EH (cell line): ENCODE measurements at regions not wholly inside any gene's neighbourhood (a gene's known extent, or its start where the extent isn't known, plus 50 kb on each side); places are given as distances from the start of the nearest gene placed in this dataset.

ENCODE experiments used
- DNase-seq: peaks from one replicate; pipeline ENCODE4 v3.0.0-alpha.2; 2015; ENCODE audit warnings: low read depth

DNA sequence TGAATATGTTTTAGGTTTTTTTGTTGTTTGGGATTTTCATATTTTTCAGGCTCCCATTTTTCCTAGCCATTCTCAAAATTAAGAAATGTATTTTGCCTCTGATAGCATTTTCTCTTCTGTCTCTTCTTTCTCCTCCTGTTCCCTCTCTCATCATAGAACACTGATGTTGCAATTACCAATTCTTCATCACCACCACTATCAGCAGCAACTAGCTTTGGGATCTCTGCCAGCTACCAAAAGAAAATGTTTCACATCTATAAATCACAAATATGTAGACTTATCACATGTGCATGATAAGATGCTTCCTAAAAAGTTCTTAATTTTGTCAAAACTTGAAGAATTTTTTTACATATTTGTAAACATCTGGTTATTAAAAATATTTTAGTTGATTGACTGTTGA lies 887.1 kb downstream of the MAT2B start:
- no peak for DNase-seq

DNA sequence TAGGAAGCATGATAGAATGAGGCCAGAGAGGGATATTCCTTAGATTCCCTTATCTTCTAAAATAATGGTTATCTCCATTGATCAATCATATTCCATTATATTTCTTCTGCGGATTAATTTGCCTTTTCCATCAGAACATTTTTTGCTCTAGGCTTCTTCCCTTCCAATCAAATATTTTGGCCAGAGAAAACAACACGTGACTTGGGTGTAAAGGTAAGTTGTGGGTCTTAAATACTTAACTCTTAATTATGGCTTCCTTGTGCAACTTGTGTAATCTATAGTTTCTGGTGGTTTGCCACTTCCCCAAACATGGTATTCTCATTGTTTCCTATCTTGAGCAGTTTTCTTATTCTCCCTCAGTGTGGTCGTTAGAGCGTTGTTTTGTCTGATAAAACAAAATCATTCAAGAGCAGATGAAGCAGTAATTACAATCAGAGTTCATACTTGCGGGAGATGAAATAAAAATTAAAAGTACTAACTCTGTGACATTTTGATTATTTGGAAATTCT lies 889.3 kb downstream of the MAT2B start:
- DNase-seq, result no peak

- no peak for DNase-seq
These were observed 907.1 kb downstream of the MAT2B start for GRCh38 chr5:164412531-164412930.

DNA sequence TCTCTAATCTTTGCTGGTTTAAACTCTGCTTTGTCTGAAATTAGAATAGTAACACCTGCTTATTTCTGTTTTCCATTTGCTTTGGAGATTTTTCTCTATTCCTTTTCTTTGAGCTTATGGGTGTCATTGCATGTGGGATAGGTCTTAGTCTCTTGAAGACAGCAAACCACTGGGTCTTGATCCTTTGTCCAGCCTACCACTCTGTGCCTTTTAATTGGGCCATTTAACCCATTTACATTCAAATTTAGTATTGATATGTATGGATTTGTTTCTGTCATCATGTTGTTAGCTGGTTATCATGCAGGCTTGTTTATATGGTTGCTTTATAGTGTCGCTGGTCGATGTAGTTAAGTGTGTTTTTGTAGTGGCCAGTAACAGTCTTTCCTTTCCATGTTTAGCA lies 914.7 kb downstream of the MAT2B start:
- no peak for DNase-seq

DNA sequence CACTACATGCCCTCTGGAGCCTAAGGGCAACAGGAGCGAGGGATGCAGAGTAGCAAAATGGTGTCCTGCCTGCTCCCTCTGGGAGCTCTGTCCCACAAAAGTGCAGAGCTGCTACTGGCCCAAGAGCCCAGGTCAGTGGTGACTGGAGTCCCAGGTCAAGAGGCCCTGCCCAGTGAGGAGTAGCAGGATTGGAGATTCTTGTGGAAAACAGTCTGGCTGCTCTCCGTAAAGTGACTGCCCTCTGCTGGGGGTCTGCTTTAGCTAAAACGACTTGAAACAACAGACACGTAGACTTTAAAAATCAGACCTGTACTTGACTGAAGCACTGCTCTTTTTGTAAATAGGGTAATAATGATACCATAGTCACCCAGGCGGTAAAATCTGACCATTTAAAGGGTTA lies 917.0 kb downstream of the MAT2B start:
- no peak for DNase-seq

- DNase-seq, result no peak
These were observed 926.4 kb downstream of the MAT2B start for GRCh38 chr5:164431634-164432304.

GRCh38 chr5:164433106-164433870 lies 927.9 kb downstream of the MAT2B start:
- no peak for DNase-seq

DNA sequence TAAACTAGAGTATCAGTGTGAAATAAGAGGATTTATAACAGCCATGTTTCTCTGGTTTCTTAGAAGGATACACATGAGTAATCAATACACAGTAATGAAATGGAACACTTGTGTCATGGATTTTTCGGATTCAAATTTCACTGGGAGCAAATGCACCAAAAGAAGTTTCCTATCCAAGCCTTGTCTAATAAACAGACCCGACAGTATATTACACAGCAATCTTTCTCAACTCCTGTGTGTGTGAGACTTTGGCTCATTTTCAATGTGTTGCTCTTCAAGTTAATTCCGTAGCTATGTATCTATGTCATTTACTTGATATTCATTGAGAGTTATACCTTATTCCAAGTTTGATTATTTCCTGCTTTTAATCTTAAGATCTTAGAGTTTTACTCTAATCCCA lies 930.2 kb downstream of the MAT2B start:
- DNase-seq, result no peak

GRCh38 chr5:164439799-164440198 lies 934.4 kb downstream of the MAT2B start:
- DNase-seq, result no peak

DNA sequence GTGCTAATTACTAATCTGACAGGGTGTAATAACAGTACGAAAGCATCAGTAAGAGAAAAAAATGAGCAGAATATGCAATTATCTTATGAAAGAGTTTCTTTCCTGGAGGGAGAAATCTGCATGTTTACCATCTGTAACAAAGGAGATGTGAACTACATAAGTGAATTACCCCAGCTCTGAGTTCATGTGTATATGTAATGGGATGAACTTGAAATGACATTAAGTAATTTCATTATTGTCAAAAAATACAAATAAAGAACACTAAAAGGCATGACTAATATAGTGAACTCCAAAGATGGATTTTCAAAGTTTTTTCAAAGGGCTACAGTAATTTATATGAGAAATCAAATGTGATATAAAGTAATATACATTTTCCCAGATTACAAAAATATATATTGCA lies 944.0 kb downstream of the MAT2B start:
- DNase-seq, result no peak

- DNase-seq, result no peak
These were observed 960.6 kb downstream of the MAT2B start for GRCh38 chr5:164466033-164466432.

DNA sequence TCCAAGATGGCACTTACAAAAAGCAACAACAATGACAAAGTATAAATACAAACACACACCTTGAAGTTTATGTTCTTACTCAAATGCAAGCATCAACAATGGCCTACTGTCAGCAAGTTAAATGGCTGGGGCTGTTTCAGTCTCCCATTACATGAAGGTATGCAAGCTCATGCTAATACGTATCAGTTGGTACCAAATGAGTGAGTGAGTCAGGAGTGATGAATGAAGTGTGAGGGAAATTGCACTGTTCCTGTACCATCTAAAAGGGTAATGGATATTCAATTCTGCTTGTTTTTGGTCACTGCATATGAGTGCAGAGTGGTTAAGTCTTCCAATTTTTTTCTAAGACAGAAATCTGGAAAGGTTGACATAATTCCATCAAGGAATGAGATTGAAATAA lies 964.9 kb downstream of the MAT2B start:
- DNase-seq, result no peak

DNA sequence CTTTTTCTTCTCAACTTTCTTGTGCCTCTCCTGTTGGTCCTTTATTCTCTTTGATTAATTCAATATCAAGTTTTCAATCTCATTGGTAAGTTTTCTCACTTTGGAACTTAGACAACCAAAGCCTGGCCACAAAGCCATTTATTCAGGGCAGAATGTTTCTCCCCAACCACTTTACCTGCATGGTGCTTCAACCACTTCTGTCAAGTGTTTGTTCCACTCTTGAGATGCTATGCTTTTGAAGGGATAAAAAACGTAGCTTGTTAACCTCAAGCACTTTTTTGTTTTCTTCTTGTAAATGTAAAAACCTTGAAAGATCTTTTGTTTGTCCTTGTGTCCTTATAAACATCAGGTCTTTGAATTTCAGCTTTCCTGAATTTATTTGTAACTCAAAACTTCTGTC lies 966.7 kb downstream of the MAT2B start:
- DNase-seq, result no peak

- no peak for DNase-seq
These were observed 970.0 kb downstream of the MAT2B start for GRCh38 chr5:164475339-164475977.

GRCh38 chr5:164481270-164481669 lies 975.9 kb downstream of the MAT2B start:
- no peak for DNase-seq

DNA sequence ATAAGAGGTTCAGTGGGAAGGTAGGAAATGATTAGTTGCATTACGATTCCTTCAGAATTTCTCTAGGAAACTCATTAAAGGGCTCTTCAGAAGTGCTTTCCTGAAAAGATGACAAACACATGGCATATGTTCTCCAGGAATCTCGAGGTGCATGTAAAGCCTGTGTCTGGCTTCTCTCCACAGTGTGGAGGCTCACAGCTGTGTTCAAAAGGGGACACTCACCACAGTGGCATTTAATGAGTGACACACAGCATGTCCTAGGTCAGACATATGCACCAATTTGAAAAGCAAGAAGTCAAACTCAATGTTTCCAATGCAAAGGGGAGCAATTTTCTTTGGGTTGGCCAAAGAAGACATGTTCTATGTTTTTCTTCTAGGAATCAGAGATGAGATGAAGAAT lies 976.9 kb downstream of the MAT2B start:
- no peak for DNase-seq

DNA sequence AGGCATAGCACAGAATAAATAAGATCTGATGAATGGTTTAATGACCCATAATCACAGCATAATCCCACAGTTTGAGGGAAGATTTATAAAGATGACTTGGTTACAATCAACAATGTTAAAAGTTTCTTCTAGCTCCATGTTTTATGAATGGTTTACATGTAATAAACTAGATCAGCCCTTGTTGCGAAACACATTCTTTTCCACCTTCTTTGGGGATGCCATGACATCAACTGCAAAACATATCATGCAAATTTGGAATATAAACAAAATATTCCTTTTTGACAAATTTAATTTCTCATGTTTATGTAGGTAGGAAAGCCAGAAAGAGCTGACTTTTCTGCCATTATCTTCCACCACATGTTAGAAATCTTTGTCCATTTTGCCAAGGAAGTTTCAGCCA lies 979.5 kb downstream of the MAT2B start:
- no peak for DNase-seq

GRCh38 chr5:164487939-164488338 lies 982.5 kb downstream of the MAT2B start:
- DNase-seq, result no peak

GRCh38 chr5:164497311-164498064 lies 992.1 kb downstream of the MAT2B start:
- DNase-seq, result no peak

DNA sequence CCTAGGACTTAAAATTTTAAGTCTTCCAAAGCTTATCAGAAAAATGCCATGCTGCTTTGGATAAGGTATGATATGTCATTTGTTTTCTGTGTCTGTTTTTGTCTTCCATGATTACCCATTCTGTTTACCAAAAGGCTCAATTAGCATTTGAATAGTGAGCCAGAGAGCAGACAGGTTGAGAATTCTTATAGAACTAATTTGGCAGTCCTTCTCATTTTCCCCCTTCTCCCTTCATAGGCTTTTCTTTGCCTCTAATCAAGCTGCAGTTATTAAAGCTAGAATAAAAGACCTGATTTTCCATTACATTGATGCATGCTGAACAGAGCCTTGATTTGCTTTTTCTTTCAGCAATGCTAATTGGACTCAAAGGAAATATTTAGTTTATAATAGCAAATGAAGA lies 993.0 kb downstream of the MAT2B start:
- no peak for DNase-seq

DNA sequence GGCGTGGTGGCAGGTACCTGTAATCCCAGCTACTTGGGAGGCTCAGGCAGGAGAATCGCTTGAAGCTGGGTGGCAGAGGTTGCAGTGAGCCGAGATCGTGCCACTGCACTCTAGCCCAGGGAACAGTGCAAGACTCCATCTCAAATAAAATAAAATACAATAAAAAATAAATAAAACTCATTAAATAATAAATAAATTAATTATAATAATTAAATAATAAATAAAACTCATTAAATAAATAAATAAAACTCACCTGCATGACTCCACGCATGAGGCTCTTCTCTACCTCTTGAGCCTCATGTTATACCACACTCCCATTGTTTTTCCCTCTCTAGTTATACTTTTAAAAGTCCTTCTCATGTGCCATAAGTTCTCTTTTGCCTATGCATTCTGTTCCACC lies 995.4 kb downstream of the MAT2B start:
- DNase-seq, result no peak

DNA sequence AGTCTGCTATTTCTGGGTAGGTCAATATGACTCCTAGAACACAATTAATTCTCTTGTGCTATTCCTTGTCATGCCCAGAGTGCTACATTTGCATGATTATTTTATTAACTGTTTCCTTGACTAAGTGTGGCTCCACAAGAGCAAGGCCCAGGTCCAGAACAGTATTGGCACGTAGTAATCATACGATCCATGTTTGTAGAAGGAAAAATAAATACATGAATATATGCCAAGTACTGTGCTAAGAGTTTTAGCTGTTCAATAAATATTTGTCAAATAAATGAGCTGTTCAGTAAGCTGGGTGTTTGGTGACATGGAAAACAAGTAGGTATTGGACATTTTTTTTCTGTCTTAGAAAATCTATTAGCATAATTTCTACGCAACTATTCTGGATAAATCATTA lies 995.9 kb downstream of the MAT2B start:
- DNase-seq, result no peak
